Heart left ventricle (tissue), 16 donors: ENCODE measurements at regions not wholly inside any gene's neighbourhood (a gene's known extent, or its start where the extent isn't known, plus 50 kb on each side); places are given as distances from the start of the nearest gene placed in this dataset.
A peak's percentile ranks its signal among the peaks of the same experiment; 100 is the strongest.

Experiments used
- ATAC-seq, 4 donors: fragments of 200-7000 bp; cut with Tn5 transposase; one replicate each; pipeline ENCODE4 v1.9.1; 2020 to 2022; ENCODE audit warnings: moderate library complexity in 4 of 4, mild to moderate bottlenecking in 3 of 4, moderate number of reproducible peaks in 1 of 4
- DNase-seq, 5 donors: peaks; one replicate each; pipeline ENCODE4 v3.0.0-alpha.2; 2020
- H3K27ac ChIP-seq, 12 donors: fragments of 200-600 bp; sonication (generic) in 4 of 12; one replicate each; pipeline versions ENCODE4 v1.5.0 to v1.8.0; 2016 to 2022; ENCODE audit warnings: mild to moderate bottlenecking in 2 of 12
- H3K27me3 ChIP-seq, 9 donors: fragments of 200-600 bp; sonication (generic) in 2 of 9; one replicate each; pipeline versions ENCODE4 v1.5.1 to v1.8.0; 2016 to 2022; ENCODE audit warnings: mild to moderate bottlenecking in 3 of 9
- H3K36me3 ChIP-seq, 9 donors: fragments of 200-600 bp; sonication (generic) in 2 of 9; one replicate each; pipeline versions ENCODE4 v1.5.0 to v1.8.0; 2018 to 2022; ENCODE audit warnings: mild to moderate bottlenecking in 2 of 9
- H3K4me1 ChIP-seq, 12 donors: fragments of 200-600 bp; sonication (generic) in 4 of 12; one replicate each; pipeline versions ENCODE4 v1.5.0 to v1.8.0; 2016 to 2022; ENCODE audit warnings: mild to moderate bottlenecking in 3 of 12
- H3K4me3 ChIP-seq, 12 donors: fragments of 200-600 bp; sonication (generic) in 4 of 12; one replicate each; pipeline versions ENCODE4 v1.5.0 to v1.8.0; 2017 to 2022; ENCODE audit warnings: mild to moderate bottlenecking in 9 of 12, moderate library complexity in 4 of 12
- H3K9me3 ChIP-seq, 12 donors: fragments of 200-600 bp; sonication (generic) in 4 of 12; one replicate each; pipeline versions ENCODE4 v1.5.0 to v1.8.0; 2016 to 2022; ENCODE audit warnings: mild to moderate bottlenecking in 1 of 12
- POLR2A ChIP-seq, 2 donors: fragments of 450-650 bp; IDR thresholded peaks; one replicate each; pipeline ENCODE4 v1.6.1; 2017; ENCODE audit warnings: antibody characterized with exemption in 2 of 2, mild to moderate bottlenecking in 2 of 2, moderate library complexity in 2 of 2
- WGBS, 4 donors: extraction: QIAGEN DNeasy Blood & Tissue Kit in 2 of 4; methylation state at CpG; one replicate each; pipeline versions ENCODE4 v1.1.5 to v1.1.7; 2013 to 2018; 5-methylcytosine and 5-hydroxymethylcytosine counted together
- intact Hi-C, 10 donors: fragments of 100-400 bp; cut with DNase I; formaldehyde crosslinking; loops; one replicate each; pipeline versions ENCODE4 v1.11.1 to v1.14.2; 2022
- TF ChIP-seq, protein P1 (sequence below), 12 donors: fragments of 200-600 bp; sonication (generic) in 4 of 12; IDR thresholded peaks; one replicate each; pipeline versions ENCODE4 v1.5.0 to v1.8.0; 2018 to 2022; ENCODE audit warnings: antibody characterized with exemption in 12 of 12, mild to moderate bottlenecking in 5 of 12
- donor health status: ischemic (EF 13 %, LVEDD 7.1; RV severe dilation, severe dysfunction).
- donor health status: healthy with polysubstance abuse.
- donor health status: DM: no; HTN: yes; CAD: no.
- donor health status: DM: no; HTN: no; CAD: no.
- donor health status: ischemic (EF 25% LVEDD 6.9; RV normal size, moderate dysfunction).
- donor health status: ischemic (EF 25% LVEDD 5.7; RV mildly dilated, moderate dysfunction).
- donor health status: healthy.
- donor health status: DM: yes; HTN: yes; CAD: no.
- donor health status: ischemic (EF 35%, LVEDD 5.7; RV mildly dilated, moderate dysfunction).
- donor health status: nonischemic (EF 11% LVEDD 7.7; RV severe dilation, severe dysfunction).
- donor health status: DM: yes; HTN: yes; CAD: no.
- donor health status: PGD.
- donor health status: ischemic (EF 29% LVEDD 5.4; RV normal size, mild dysfunction).
- donor health status: nonischemic (EF 23%, LVEDD 6.1; RV moderate dilation, normal function).

GRCh38 chr5:112016980-112017379 is 260.0 kb upstream of the NREP start:
- Histone ChIP-seq H3K4me3 (no peak overlapping the region), H3K4me1 (peaks cover 0 to 15% (median 9%) of the 10 kb centered on the region in 12 donors), H3K27me3 (no peaks in the 10 kb centered on the region), H3K27ac (no peak overlapping the region), H3K9me3 (no peaks in the 10 kb centered on the region), H3K36me3 (no peaks in the 10 kb centered on the region)
- whole genome bisulfite sequencing, 4 donors = 97 to 98% (median 98%) methylated on average over 5 of the region's 5 CpGs
- no peak for TF ChIP-seq POLR2A (IDR thresholded peaks at IDR 0.05)
- TF ChIP-seq, protein P1, sequence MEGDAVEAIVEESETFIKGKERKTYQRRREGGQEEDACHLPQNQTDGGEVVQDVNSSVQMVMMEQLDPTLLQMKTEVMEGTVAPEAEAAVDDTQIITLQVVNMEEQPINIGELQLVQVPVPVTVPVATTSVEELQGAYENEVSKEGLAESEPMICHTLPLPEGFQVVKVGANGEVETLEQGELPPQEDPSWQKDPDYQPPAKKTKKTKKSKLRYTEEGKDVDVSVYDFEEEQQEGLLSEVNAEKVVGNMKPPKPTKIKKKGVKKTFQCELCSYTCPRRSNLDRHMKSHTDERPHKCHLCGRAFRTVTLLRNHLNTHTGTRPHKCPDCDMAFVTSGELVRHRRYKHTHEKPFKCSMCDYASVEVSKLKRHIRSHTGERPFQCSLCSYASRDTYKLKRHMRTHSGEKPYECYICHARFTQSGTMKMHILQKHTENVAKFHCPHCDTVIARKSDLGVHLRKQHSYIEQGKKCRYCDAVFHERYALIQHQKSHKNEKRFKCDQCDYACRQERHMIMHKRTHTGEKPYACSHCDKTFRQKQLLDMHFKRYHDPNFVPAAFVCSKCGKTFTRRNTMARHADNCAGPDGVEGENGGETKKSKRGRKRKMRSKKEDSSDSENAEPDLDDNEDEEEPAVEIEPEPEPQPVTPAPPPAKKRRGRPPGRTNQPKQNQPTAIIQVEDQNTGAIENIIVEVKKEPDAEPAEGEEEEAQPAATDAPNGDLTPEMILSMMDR (IDR thresholded peaks at IDR 0.05) = no peak
- ATAC-seq (no peak), DNase-seq (no peak)
- intact Hi-C loops = loop anchor here in 2 of 10 donors (10.0 kb wide), 2 partner anchors 78 to 128 kb away; no protein-coding TSS in a partner anchor

DNA sequence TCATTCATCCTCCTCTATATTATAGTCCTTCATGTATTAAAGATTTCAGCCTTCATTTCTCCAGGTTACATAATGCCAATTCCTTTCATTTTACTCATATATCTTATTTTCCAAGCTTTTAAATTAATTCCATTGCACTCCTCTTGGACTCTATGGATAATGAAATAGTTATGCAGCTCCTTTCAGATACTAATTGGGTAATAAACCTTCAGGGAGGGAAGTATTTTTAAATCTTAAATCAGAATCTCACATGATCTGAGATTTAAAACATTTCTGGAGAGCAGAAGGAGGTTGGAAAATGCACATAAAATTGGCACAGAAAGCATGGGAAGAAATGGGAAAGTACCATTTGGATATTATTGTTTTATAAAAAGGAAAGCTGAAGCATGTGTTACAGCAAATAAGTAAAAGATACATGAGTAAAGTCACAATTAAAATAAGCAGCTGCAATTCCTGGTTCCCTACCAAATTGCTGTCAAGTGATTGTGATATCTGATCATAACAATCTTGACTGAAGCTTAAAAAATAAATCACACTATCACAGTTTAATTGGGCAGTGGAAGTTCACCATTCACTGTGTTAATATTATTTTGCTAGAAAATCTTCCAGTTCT is 257.9 kb upstream of the NREP start:
- H3K27ac ChIP-seq = no peak overlapping the region
- intact Hi-C loops = loop anchor here in 3 of 10 donors (5.0 to 10.0 kb wide), 4 partner anchors 80 to 463 kb away; no protein-coding TSS in a partner anchor

DNA sequence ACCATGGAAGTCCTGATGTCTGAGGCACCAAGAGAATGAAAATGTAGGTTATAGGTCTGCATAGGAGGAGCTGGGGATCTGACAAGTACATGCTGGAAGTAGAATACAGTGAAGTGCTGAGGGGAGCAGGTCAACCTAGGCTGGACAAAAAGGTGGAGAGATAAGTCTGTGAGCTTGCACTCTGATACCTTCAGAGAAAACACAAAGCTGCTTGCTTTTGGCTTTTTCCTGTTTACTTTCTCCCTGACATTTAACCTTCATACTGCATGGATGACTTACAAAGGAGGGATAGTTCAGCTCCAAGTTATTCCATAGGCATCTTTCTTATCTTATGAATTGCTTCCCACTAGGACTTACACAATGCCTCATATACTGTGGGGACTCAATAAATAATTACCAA is 256.7 kb upstream of the NREP start:
- H3K27me3 ChIP-seq = no peaks in the 10 kb centered on the region
- intact Hi-C loops = loop anchor here in 3 of 10 donors (5.0 to 10.0 kb wide), 4 partner anchors 81 to 461 kb away; no protein-coding TSS in a partner anchor
- H3K4me3 ChIP-seq = no peak overlapping the region
- H3K36me3 ChIP-seq = no peaks in the 10 kb centered on the region
- ATAC-seq (no peak), DNase-seq (no peak)
- peaks cover 0 to 19% (median 12%) of the 10 kb centered on the region in 12 donors for H3K4me1 ChIP-seq
- TF ChIP-seq POLR2A (IDR thresholded peaks at IDR 0.05) = no peak
- TF ChIP-seq, protein P1 (IDR thresholded peaks at IDR 0.05) = no peak
- peak overlapping the region in 1 of 12 donors; percentile 3 for H3K27ac ChIP-seq
- H3K9me3 ChIP-seq = no peaks in the 10 kb centered on the region

More for the DNA sequence above, 257.9 kb upstream of the NREP start:
- Histone ChIP-seq H3K4me3 (no peak overlapping the region), H3K4me1 (peaks cover 0 to 19% (median 12%) of the 10 kb centered on the region in 12 donors), H3K36me3 (no peaks in the 10 kb centered on the region), H3K27me3 (no peaks in the 10 kb centered on the region), H3K9me3 (no peaks in the 10 kb centered on the region)
- DNase-seq (no peak), ATAC-seq (no peak)
- TF ChIP-seq, protein P1 (IDR thresholded peaks at IDR 0.05) = no peak
- TF ChIP-seq POLR2A (IDR thresholded peaks at IDR 0.05) = no peak

DNA sequence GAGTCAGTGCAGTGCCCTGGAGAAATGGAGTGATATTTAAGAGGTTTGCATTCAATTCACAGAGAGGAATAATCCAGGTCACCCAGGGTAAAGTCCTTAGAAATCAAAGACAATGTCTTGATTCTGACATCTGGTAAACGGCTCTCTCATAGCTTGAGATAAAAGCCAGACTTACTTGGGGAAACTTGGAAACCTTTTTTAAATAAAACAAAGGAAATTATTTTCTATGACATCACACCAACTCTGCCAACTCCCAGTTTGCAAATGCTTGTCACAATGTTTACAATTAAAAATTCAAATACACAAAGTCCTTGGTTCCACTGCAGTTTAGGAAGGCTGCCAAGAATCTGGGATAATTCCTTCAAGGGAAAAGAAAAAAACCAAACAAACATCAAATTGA is 255.1 kb upstream of the NREP start:
- 7 to 13% (median 9%) methylated on average over 1 of the region's 1 CpG for WGBS, 4 donors

More for the DNA sequence above, 255.1 kb upstream of the NREP start:
- H3K9me3 ChIP-seq = no peaks in the 10 kb centered on the region
- no peaks in the 10 kb centered on the region for H3K36me3 ChIP-seq
- H3K4me3 ChIP-seq = no peak overlapping the region
- DNase-seq (peak in 2 of 5 donors; percentile 22 to 32), ATAC-seq (peak in 3 of 4 donors; percentile 32 to 92 (median 53))
- H3K27me3 ChIP-seq = no peaks in the 10 kb centered on the region
- no peak for TF ChIP-seq POLR2A (IDR thresholded peaks at IDR 0.05)
- TF ChIP-seq, protein P1 (IDR thresholded peaks at IDR 0.05) = no peak
- intact Hi-C loops = loop anchor here in 3 of 10 donors (5.0 to 10.0 kb wide), 4 partner anchors 83 to 460 kb away; no protein-coding TSS in a partner anchor
- H3K4me1 ChIP-seq = peaks cover 0 to 19% (median 12%) of the 10 kb centered on the region in 12 donors
- peak overlapping the region in 6 of 12 donors; percentile 15 to 54 (median 40) for H3K27ac ChIP-seq
